ENCODE measurements at regions not wholly inside any gene's neighbourhood (a gene's known extent, or its start where the extent isn't known, plus 50 kb on each side); places are given as distances from the start of the nearest gene placed in this dataset.

- no peaks in the 10 kb centered on the region for H3K4me1 Mint-ChIP-seq (ENCODE audit: low read depth, unreplicated experiment)
- no peak overlapping the region for H3K4me3 Mint-ChIP-seq (ENCODE audit: unreplicated experiment)
- no peak for DNase-seq
- no peaks in the 10 kb centered on the region for H3K27me3 Mint-ChIP-seq (ENCODE audit: unreplicated experiment)
- H3K9me3 Mint-ChIP-seq (ENCODE audit: unreplicated experiment) = peaks cover 1% of the 10 kb centered on the region
- H3K36me3 Mint-ChIP-seq (ENCODE audit: unreplicated experiment) = peaks cover 10% of the 10 kb centered on the region
- no peak for TF ChIP-seq CTCF (IDR thresholded peaks at IDR 0.05; ENCODE audit: partially characterized antibody, unreplicated experiment)
- H3K27ac Mint-ChIP-seq (ENCODE audit: unreplicated experiment) = no peak overlapping the region
Measured at GRCh38 chr6:169155481-169155880, 98.2 kb downstream of the THBS2 start.

GRCh38 chr6:169153401-169153800 is 100.2 kb downstream of the THBS2 start:
- no peaks in the 10 kb centered on the region for H3K4me1 Mint-ChIP-seq (ENCODE audit: low read depth, unreplicated experiment)
- no peak overlapping the region for H3K27ac Mint-ChIP-seq (ENCODE audit: unreplicated experiment)
- no peak overlapping the region for H3K4me3 Mint-ChIP-seq (ENCODE audit: unreplicated experiment)
- H3K9me3 Mint-ChIP-seq (ENCODE audit: unreplicated experiment) = peaks cover 5% of the 10 kb centered on the region
- no peaks in the 10 kb centered on the region for H3K27me3 Mint-ChIP-seq (ENCODE audit: unreplicated experiment)
- H3K36me3 Mint-ChIP-seq (ENCODE audit: unreplicated experiment) = peaks cover 14% of the 10 kb centered on the region
- TF ChIP-seq CTCF (IDR thresholded peaks at IDR 0.05; ENCODE audit: partially characterized antibody, unreplicated experiment) = no peak
- no peak for DNase-seq

- TF ChIP-seq CTCF (IDR thresholded peaks at IDR 0.05; ENCODE audit: partially characterized antibody, unreplicated experiment) = no peak
- Mint-ChIP-seq H3K9me3 (ENCODE audit: unreplicated experiment) (peaks cover 4% of the 10 kb centered on the region), H3K36me3 (ENCODE audit: unreplicated experiment) (peaks cover 15% of the 10 kb centered on the region), H3K4me1 (ENCODE audit: low read depth, unreplicated experiment) (peaks cover 4% of the 10 kb centered on the region), H3K27ac (ENCODE audit: unreplicated experiment) (no peak overlapping the region), H3K4me3 (ENCODE audit: unreplicated experiment) (no peak overlapping the region), H3K27me3 (ENCODE audit: unreplicated experiment) (no peaks in the 10 kb centered on the region)
- no peak for DNase-seq
Measured at GRCh38 chr6:169146521-169146920, 107.1 kb downstream of the THBS2 start.

- Mint-ChIP-seq H3K4me1 (ENCODE audit: low read depth, unreplicated experiment) (peaks cover 4% of the 10 kb centered on the region), H3K27me3 (ENCODE audit: unreplicated experiment) (no peaks in the 10 kb centered on the region), H3K9me3 (ENCODE audit: unreplicated experiment) (peaks cover 4% of the 10 kb centered on the region)
Measured at GRCh38 chr6:169145991-169146501, 107.6 kb downstream of the THBS2 start.

GRCh38 chr6:169145496-169145895 is 108.2 kb downstream of the THBS2 start:
- Mint-ChIP-seq H3K36me3 (ENCODE audit: unreplicated experiment) (peaks cover 15% of the 10 kb centered on the region), H3K27me3 (ENCODE audit: unreplicated experiment) (no peaks in the 10 kb centered on the region), H3K9me3 (ENCODE audit: unreplicated experiment) (peaks cover 4% of the 10 kb centered on the region), H3K4me1 (ENCODE audit: low read depth, unreplicated experiment) (peaks cover 4% of the 10 kb centered on the region), H3K4me3 (ENCODE audit: unreplicated experiment) (no peak overlapping the region), H3K27ac (ENCODE audit: unreplicated experiment) (no peak overlapping the region)
- no peak for TF ChIP-seq CTCF (IDR thresholded peaks at IDR 0.05; ENCODE audit: partially characterized antibody, unreplicated experiment)
- DNase-seq = no peak

More at GRCh38 chr6:169145991-169146501, 107.6 kb downstream of the THBS2 start:
- no peak for TF ChIP-seq CTCF (IDR thresholded peaks at IDR 0.05; ENCODE audit: partially characterized antibody, unreplicated experiment)
- Mint-ChIP-seq H3K27ac (ENCODE audit: unreplicated experiment) (no peak overlapping the region), H3K4me3 (ENCODE audit: unreplicated experiment) (no peak overlapping the region), H3K36me3 (ENCODE audit: unreplicated experiment) (peaks cover 15% of the 10 kb centered on the region)
- DNase-seq = no peak
